ENCODE measurements at regions not wholly inside any gene's neighbourhood (a gene's known extent, or its start where the extent isn't known, plus 50 kb on each side); places are given as distances from the start of the nearest gene placed in this dataset.

DNA sequence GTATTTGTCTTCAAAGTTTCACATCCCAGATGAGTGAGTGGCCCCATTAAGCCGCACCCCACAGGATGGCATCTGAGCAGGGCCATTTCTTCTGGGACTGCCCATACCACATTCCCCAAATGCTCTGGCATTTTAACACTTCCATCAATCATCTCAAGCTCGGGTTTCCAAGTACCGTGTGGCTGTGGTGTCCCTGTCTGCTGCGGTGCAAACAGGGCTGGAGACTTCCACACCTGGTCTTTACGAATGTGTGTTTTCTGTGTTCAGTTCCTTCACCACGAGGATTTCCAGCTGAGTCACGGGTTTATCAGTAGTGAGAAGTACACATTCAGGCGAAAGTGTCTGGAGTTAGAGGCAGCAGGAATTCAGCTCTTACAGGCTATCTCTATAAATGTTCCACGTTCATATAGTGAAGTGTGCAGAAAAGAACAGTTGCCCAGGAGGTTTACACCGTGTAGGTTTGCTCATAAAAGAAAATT is 195.2 kb downstream of the RHOU start:
- TF ChIP-seq POLR2A (IDR thresholded peaks at IDR 0.05), result no peak
- no peak for TF ChIP-seq EP300 (IDR thresholded peaks at IDR 0.05)

All from sigmoid colon (tissue), 4 donors.